ENCODE measurements at regions not wholly inside any gene's neighbourhood (a gene's known extent, or its start where the extent isn't known, plus 50 kb on each side); places are given as distances from the start of the nearest gene placed in this dataset.

GRCh38 chr1:14308460-14308859 is 290.0 kb upstream of the KAZN start:
- H3K9me3 Mint-ChIP-seq: peaks cover 13% of the 10 kb centered on the region
- peaks cover 11% of the 10 kb centered on the region for H3K27me3 Mint-ChIP-seq

GRCh38 chr1:14309984-14310383 is 288.5 kb upstream of the KAZN start:
- Mint-ChIP-seq H3K36me3 (no peaks in the 10 kb centered on the region), H3K27ac (no peak overlapping the region), H3K9me3 (peaks cover 13% of the 10 kb centered on the region), H3K4me1 (ENCODE audit: unreplicated experiment) (peaks cover 11% of the 10 kb centered on the region), H3K4me3 (no peak overlapping the region), H3K27me3 (peaks cover 7% of the 10 kb centered on the region)
- DNase-seq (ENCODE audit: extremely low spot score, unreplicated experiment): no peak
- TF ChIP-seq, protein P1, sequence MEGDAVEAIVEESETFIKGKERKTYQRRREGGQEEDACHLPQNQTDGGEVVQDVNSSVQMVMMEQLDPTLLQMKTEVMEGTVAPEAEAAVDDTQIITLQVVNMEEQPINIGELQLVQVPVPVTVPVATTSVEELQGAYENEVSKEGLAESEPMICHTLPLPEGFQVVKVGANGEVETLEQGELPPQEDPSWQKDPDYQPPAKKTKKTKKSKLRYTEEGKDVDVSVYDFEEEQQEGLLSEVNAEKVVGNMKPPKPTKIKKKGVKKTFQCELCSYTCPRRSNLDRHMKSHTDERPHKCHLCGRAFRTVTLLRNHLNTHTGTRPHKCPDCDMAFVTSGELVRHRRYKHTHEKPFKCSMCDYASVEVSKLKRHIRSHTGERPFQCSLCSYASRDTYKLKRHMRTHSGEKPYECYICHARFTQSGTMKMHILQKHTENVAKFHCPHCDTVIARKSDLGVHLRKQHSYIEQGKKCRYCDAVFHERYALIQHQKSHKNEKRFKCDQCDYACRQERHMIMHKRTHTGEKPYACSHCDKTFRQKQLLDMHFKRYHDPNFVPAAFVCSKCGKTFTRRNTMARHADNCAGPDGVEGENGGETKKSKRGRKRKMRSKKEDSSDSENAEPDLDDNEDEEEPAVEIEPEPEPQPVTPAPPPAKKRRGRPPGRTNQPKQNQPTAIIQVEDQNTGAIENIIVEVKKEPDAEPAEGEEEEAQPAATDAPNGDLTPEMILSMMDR (conservative IDR thresholded peaks at IDR 0.05): no peak

More at GRCh38 chr1:14308460-14308859, 290.0 kb upstream of the KAZN start:
- H3K4me1 Mint-ChIP-seq (ENCODE audit: unreplicated experiment): peaks cover 16% of the 10 kb centered on the region
- TF ChIP-seq, protein P1 (conservative IDR thresholded peaks at IDR 0.05): no peak
- no peak overlapping the region for H3K27ac Mint-ChIP-seq
- no peak for DNase-seq (ENCODE audit: extremely low spot score, unreplicated experiment)
- H3K4me3 Mint-ChIP-seq: no peak overlapping the region
- no peaks in the 10 kb centered on the region for H3K36me3 Mint-ChIP-seq

DNA sequence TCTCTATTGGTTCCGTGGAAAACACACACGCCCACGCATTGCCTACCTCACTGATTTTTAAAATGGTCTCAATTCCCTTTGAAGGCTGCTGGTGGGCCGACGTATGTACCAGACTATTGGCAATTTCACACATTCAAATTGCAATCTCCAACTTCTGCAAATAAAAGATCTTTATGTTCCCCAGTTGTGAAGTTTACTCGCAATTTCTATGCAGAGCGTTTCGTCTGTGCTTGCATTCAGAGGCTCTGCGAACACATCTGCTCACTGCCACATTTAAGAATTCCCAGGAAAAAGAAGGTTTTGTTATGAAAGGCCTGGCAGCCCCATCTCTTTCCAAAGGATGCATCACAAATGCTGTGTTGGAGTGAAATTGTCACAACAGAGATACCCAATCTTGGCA is 288.0 kb upstream of the KAZN start:
- no peak overlapping the region for H3K4me3 Mint-ChIP-seq
- no peak overlapping the region for H3K27ac Mint-ChIP-seq
- H3K4me1 Mint-ChIP-seq (ENCODE audit: unreplicated experiment): peaks cover 7% of the 10 kb centered on the region
- H3K27me3 Mint-ChIP-seq: peaks cover 7% of the 10 kb centered on the region
- TF ChIP-seq, protein P1 (conservative IDR thresholded peaks at IDR 0.05): no peak
- peaks cover 13% of the 10 kb centered on the region for H3K9me3 Mint-ChIP-seq
- H3K36me3 Mint-ChIP-seq: no peaks in the 10 kb centered on the region
- no peak for DNase-seq (ENCODE audit: extremely low spot score, unreplicated experiment)

- no peak for DNase-seq (ENCODE audit: extremely low spot score, unreplicated experiment)
These were observed 284.6 kb upstream of the KAZN start for GRCh38 chr1:14313731-14314431.

GRCh38 chr1:14318830-14319229 is 279.7 kb upstream of the KAZN start:
- DNase-seq (ENCODE audit: extremely low spot score, unreplicated experiment): no peak
- Mint-ChIP-seq H3K4me1 (ENCODE audit: unreplicated experiment) (no peaks in the 10 kb centered on the region), H3K4me3 (no peak overlapping the region), H3K36me3 (no peaks in the 10 kb centered on the region), H3K9me3 (peaks cover 4% of the 10 kb centered on the region), H3K27me3 (peaks cover 29% of the 10 kb centered on the region), H3K27ac (no peak overlapping the region)
- TF ChIP-seq, protein P1 (conservative IDR thresholded peaks at IDR 0.05): no peak

More at GRCh38 chr1:14313731-14314431, 284.6 kb upstream of the KAZN start:
- Mint-ChIP-seq H3K4me3 (no peak overlapping the region), H3K4me1 (ENCODE audit: unreplicated experiment) (no peaks in the 10 kb centered on the region), H3K36me3 (no peaks in the 10 kb centered on the region), H3K27ac (no peak overlapping the region), H3K9me3 (peaks cover 7% of the 10 kb centered on the region), H3K27me3 (peaks cover 11% of the 10 kb centered on the region)
- TF ChIP-seq, protein P1 (conservative IDR thresholded peaks at IDR 0.05): no peak

Measured in type B pancreatic cell (in vitro differentiated cells).